HG02642 (cell line): ENCODE measurements at regions not wholly inside any gene's neighbourhood (a gene's known extent, or its start where the extent isn't known, plus 50 kb on each side); places are given as distances from the start of the nearest gene placed in this dataset.

Experiments
- ATAC-seq: cut with Tn5 transposase; IDR thresholded peaks from one replicate; pipeline ENCODE4 v1.9.1; 2021; ENCODE audit warnings: mild to moderate bottlenecking; ENCODE audit not compliant: unreplicated experiment, poor library complexity

DNA sequence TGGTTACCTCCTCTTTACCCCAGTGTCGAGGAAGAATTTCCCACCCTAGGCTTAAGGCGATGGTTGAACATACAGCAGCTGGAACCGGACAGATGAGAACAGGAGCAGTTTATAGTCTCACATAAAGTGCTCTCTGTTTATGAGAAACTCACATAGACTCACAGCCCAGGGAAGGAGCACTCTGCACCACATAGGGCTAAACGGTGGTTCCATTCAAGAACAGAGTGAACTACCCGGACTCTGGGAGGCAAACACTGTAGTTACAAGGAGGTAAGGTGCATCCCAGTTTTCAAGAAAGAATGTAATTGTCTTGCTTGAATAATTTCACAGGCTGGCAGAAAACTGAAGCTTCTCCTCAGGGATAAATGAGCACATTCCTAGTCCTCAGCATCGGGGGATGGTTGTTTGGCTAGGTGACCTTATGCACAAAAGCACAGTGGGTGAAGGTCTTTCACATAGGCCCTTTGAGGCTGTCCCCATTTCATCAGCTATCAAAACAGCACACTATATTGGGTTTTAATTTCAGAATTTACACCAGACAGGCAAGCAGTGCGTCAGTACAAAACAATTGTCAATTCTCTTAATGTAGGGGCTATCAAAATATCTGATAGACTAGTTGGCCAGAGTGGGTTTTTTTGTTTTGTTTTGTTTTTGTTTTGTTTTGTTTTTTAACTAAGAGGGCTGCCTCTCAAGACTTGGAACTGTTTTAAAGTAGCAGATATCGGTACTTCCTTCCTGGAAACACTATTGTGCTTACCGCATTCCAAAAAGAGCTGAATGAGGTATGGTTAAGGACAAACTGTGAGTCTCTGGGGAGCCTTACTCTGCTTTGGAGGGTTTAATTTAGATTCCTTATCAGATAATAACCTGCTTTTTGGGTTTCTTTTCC, 918.1 kb upstream of the CDH8 start:
- ATAC-seq = no peak

DNA sequence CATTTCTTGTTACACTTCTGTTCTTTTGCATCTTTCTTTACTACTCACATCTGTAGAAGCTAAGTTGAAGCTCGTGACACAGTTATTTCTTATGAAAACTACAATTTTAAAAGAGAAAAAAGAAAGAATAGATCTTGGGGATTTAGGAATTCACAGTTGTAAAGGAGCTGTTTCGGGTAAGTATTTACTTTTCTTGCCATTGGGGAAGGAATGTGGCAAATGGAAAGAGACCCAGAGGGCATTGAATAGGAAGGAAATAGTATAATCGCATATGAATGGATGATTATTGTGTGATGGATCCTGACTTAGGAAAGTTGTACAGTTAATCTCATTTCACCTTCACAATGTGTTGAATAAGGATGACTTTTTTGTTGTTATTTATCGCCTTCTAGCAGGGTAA, 914.1 kb upstream of the CDH8 start:
- no peak for ATAC-seq

DNA sequence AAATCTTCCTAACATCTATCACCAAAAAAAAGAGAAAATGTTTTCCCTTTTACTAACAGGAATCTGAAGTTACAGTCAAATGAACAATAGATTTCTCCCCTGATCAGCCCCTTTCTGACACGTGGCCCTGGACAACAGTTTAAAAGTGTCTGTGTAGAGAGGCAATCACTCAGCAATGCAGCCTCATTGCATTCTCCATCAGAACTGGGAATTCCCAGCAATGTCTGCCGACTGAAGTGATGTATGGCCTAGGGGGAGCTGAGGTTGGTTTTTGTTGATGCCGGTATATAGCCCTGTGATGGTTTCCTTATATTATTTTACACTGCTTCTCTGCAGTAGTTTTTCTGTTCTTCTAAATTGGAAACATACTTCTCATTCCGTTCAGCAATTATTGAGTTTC, 904.3 kb upstream of the CDH8 start:
- no peak for ATAC-seq

DNA sequence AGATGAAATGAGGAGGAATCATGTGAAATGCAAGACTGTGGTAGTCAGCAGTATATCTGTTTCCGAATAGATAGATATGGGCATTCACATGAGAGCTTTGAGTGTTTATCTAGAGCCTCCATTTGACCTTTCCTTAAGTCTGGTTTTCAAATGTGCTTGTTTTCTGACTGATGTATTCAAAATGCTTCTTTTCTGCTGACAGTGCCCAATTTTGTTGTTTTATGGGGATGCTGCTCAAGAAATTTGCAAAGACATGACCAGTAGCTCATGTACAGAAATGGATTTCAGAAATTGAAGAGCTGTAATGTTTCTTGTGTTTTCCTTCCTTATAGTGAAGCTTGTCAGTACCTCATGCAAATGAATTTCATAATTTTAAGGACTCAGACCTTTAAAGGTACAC, 903.4 kb upstream of the CDH8 start:
- ATAC-seq = no peak

DNA sequence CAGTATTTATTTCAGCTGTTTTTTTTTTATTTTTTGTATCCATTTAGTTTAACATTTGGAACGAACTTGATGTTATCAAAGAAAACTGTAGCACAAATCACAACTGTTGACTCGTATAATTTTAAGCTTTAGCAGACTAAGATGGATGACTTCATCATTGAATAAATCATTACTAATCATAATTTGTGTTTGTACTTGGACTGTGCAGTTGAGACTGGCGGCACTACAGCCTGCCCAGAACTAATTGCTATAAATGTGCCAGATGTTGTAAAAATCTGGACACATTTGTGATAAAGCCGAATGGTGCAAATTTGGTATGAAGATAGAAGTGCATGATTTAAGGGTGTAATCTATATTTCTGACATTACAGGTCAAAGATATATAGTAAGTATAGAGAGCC, 897.7 kb upstream of the CDH8 start:
- ATAC-seq = no peak

DNA sequence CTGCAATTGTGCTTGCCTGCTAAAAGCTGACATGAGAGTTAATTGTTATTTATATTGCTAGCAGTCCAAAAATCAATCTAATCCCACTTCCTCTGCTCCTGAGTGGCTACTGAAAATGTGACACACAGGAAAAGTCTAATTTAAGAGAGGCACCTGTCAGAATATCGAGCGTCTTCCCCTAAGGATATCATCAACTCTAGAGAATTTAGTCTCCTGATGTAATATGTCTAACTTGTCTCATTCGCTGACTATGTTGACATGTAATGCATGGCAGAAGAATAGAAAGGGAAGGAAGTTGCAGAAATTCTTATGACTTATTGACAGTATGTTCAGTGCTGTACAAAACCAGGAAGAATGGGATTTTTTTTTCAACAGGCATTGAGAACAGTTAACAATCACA, 893.4 kb upstream of the CDH8 start:
- ATAC-seq = no peak

DNA sequence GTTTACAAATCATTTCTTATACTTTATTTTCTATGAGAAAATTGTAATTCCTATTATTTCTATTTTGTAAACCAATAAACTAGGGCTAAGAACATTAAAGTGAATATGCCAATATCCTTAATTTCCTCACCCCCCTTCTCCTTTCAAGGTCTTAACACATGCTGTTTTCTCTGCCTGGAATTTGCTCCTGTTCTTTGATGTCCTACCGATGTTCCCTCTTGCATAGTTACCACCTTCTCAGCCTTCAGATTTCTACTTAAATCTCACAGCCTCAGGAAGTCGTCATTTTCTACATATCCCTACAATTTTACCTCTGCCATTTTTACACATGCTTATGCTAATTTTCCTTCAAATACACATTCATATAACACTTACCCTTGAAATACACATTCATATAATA, 890.9 kb upstream of the CDH8 start:
- ATAC-seq = no peak

DNA sequence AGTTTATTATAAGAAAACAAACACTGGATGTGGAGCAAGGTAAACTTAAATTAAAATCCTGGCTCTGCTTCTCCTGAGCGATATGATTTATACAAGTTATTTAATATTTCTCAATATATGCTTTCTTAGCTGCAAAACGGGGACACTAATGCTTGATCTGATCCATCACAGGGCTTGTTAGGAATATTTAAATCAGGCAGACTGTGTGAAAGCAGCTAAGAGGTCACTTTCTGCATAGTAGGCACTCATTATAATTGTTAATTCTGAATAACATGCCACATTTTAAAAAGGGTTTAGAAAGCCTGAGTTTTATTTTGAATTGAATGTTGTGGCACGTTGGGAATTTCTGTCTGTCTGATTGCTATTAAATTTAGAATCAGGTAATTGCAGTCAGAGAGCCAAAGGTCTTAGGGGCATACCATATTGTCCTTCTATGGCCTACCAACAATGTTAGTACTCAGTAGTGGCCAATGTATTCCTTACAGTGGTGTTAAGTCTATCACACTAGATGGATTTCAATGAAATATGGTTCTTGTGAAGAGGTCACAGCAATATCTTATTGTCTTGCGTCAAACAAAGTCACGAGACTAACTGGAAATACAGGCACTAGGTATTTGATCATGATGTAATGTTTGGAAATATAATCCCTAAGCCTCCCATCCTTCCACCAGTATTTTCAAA, 890.0 kb upstream of the CDH8 start:
- no peak for ATAC-seq

DNA sequence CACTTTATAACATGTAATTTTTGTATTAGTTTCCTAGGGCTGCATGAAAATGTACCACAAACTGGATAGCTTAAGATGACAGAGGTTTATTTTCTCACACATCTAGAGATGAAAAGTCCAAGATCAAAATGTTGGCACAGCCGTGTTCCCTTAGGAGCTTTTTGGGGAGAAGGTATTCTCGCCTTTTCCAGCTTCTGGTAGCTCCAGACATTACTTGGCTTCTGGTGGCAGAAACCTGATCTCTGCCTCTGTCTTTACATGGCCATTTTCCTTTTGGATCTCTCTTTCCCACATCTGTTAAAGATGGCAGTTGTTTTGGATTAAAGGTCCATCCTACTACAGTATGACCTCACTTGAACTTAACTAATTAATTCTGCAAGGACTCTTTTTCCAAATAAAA, 885.7 kb upstream of the CDH8 start:
- ATAC-seq = no peak

DNA sequence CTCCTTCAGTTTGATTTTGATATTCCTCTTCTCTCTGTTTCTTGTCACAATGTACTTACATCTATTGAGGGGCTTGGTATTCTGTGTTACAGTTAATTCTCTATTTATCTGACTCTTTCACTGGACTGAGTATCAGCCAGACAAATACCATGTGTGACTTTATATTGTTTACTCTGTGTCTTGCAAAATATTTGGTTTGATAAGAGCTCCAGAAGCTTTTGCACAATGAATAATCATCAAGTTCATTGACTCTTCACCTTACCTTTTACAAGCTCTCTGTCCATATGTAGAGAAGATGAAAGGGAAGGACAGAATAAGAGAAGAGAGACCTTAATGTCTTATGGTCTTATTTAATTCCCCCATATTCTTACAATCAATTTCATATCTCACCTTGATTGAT, 877.7 kb upstream of the CDH8 start:
- ATAC-seq = no peak

DNA sequence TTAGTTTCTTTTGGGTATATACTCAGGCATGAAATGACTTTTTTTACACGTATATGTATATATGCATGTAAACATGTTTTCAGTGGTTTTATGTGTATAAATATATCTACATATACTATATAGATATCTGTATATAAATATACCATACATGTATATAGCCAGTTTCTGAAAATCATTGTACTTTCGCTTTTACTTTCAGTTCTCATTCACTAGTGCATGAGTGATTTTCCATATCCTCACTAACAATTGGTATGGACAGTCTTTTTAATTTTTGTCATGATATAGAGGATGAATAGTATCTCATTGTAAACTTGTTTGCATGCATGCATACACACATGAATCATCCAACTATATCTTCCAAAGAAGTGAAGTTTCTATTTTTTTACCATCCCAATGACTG, 877.1 kb upstream of the CDH8 start:
- ATAC-seq = no peak

DNA sequence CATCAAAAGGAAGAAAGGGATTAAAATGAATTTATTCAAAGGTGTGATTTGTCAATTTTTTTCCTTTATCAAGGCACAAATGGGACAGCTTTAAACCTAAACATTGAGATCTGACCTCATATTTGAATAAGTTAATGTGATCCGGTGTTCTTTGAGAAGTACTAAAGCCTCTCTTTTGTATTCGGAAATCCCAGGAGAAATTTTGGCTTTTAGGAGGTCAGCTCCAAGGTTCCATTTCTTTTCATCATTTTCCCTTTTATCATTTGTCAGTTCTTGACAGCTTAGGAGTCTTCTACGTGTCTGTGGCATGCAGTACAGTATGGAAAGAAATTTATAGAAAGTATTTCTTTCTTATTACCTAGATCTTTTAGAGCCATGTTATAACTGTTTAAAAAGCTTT, 873.4 kb upstream of the CDH8 start:
- ATAC-seq = no peak

DNA sequence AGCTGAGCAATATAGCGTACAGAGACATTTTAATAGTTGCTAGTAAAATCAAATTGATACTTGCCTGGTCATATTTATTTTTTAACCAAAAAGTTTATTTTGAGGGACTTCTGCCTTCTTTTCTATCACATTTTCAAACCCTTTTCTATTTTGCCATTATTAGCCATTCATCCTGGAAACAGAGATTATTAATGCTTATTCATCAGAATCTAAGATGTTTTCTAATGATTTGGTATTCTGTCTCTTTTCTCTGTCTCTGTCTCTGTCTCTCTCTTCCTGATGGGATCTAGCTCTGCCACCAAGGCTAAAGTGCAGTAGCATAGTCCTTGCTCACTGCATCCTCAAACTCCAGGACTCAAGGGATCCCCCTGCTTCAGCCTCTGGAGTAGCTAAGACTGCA, 871.3 kb upstream of the CDH8 start:
- no peak for ATAC-seq

DNA sequence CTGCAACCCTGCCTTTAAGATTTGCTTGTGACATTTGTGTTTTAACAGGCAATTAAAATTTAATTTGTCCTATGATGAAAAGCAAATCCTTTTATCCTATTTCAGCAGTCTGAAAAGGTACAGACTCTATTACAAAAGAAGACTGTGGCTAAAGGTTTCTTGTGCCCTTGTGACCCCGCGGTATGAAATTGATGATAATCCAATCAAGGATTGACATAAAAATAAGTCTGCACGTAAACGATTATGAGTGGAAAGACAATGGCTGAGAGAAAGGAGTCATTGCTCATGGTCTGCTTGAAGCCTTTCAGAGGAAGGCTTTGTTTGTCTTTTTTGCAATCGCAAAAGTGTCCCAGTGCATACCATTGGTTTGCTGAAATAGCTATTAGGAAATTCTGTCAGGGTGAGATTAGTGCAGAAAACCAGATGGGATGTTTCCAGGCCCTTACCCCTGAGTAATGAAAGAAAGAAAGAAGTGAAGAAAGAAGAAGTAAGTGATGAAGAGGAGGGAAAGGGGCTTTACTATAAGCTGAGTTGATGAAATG, 867.8 kb upstream of the CDH8 start:
- ATAC-seq = no peak

DNA sequence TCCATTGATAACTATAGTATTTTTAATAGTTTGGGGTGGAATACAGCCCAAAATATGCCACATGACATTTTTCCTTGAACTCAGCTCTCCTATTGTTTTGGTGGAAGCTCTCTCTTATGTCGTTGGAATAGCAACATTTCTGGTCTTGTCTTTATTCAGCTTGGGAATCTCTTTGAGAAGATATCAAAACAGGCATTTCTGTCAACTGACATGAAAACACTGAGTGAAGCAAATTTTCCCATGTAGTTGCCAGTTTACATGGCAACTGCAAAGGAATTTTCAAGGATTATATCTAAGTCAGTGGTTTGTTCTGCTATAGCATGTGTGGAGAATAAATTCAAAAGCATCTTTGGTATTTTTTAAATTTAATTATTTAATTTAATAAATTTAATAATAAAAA, 863.5 kb upstream of the CDH8 start:
- no peak for ATAC-seq

DNA sequence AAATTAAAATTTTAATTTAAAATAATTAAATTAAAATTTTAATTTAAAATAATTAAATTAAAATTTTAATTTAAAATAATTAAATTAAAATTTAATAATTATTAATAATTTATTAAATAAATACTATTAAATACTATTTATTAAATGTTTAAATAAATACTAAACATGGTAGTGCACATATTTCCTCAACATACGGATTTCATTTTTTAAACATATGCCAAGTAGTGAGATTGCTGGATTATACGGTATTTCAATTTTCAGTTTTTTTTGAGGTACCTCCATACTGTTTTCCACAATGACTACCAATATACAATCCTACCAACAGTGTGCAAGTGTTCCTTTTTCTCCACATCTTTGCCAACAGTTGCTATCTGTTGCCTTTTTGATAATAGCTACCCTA, 852.9 kb upstream of the CDH8 start:
- no peak for ATAC-seq

DNA sequence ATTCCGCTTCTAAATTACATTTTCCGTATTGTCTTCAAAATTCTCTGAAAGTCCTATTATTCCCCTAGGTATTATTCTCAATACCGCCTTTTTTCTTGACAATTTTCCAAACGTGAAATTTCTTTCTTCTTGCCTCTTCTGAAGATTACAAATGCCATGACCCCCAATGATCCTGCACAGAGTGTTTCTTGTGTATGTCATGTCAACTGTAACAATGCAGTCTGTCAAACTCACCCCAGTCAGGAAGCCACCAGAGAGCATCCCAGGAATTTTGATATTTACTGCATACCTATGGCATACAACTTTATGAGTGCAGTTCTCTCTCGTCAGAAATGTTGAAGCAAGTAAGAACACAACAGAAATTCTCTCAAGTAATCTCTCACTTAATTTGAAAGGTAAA, 847.3 kb upstream of the CDH8 start:
- ATAC-seq = no peak

DNA sequence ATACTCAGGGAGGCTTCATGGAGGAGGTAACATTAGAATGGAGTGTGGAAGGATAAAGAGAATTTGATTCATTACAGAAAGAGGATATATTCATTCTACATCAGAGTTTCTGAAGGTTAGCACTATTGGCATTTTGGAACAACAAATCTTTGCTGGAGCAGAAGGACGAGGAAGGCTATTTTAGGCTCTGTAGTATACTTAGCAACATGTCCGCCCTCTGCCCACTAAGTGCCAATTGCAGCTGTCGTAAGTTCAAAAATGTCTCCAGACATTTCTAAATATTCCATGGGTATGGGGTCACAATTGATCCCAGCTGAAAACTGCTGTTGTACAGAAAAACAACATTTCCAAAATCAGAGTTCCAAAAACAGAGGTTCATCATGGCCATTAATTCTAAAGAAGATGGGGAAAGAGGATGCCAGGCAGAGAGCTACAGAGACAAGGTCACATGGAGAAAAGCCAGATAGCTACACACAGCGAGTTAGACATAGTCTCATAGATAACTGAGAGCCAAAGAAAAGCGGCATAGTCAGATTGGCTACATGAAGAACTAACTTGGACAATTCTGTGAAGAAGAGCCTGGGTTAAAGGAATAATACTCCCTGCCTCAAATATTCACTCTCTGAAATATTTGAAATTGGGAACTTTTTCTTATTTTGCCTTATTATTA, 846.4 kb upstream of the CDH8 start:
- ATAC-seq = no peak

DNA sequence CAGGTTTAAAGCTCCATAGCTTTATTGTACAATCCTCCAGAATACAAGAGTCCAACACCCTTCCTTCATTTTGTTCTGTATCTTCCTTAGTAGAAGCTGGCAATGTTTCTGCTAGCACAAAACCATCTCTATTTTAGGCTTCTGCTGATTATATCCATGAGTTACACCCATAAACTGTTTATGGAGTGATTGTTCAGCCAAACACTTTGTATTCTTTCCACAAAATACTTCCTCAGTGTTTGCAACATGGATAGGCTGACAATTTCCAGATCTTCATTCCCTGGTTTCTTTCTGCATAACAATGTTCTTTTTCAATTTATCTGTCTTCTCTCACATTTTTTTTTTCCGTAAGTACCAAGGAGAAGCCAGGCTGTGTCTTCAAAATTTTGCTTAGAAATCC, 839.9 kb upstream of the CDH8 start:
- ATAC-seq = no peak

DNA sequence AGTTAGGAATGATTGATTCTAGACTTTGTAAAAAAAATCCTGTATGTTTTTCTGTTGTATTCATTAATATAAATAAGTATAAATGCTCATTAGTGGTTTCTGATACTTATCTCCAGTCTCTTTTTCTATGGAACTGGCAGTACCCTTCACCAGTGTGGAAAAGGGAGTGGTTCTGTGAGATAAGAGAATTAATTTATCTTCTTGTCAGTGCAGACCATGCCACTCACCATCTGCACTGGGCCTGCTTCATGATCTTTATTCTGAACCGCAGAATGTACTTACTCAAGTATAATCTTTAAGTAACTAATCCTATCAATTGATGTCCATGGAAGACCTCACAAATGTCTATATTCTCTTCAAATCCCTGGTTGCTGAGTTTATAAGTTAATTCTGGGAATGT, 836.1 kb upstream of the CDH8 start:
- no peak for ATAC-seq

DNA sequence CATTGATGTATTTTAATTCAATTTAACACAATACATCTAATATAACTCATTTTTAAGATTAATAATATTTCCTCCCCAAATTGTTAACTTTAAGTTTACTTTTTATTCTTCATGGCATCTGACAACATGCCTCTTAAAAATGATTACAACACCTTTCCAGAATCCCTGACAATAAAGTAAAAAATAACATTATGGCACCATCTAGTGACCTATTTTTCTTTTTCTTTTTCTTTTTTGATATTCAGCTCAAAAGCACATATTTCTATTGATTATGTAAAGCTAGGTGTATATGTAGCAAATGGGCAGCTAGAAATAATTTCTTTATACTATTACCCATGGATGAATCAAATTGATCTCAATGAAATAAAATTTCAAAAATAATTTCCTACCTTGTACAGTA, 834.3 kb upstream of the CDH8 start:
- ATAC-seq = no peak
